Upper lobe of left lung (tissue), 4 donors: ENCODE measurements at regions not wholly inside any gene's neighbourhood (a gene's known extent, or its start where the extent isn't known, plus 50 kb on each side); places are given as distances from the start of the nearest gene placed in this dataset.

Experiments used
- EP300 ChIP-seq, 4 donors: sonication (generic); formaldehyde crosslinking; IDR thresholded peaks; one replicate each; pipeline ENCODE4 v1.5.1; 2017; ENCODE audit warnings: antibody characterized with exemption in 4 of 4, control low read depth in 2 of 4
- POLR2A ChIP-seq, 4 donors: fragments of 450-650 bp; IDR thresholded peaks; one replicate each; pipeline ENCODE4 v1.5.1; 2016 to 2017; ENCODE audit warnings: antibody characterized with exemption in 4 of 4, mild to moderate bottlenecking in 2 of 4
- POLR2AphosphoS5 ChIP-seq, 2 donors: sonication (generic); formaldehyde crosslinking; IDR thresholded peaks; one replicate each; pipeline ENCODE4 v1.5.1; 2017; ENCODE audit warnings: antibody characterized with exemption in 2 of 2
- TF ChIP-seq, protein P1 (sequence below), 6 experiments: fragments of 450-650 bp in 4 of 6; fragments of 200-600 bp in 2 of 6; sonication (generic) in 2 of 6; IDR thresholded peaks; one replicate each; pipeline ENCODE4 v1.5.1; 2016 to 2019; ENCODE audit warnings: antibody characterized with exemption in 6 of 6

DNA sequence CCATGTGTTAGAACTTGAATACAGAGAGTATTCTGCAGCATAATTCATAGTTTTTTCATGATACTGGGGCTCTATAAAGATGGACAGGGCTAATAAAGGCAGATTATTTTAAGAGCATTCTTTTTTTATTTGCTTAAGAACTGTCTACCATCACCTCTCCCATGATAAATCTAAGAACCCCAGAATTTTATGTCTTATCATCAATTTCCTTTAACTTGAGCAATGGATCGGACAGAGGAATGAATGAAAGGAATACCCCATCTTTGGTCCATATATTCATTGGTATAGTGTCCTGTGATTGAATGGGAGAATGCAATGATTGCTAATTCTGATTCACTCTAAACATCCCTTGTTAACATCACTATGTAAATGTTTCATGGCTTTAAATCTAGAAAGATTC lies 946.3 kb upstream of the LRRN3 start:
- TF ChIP-seq POLR2A (IDR thresholded peaks at IDR 0.05) (no peak), EP300 (IDR thresholded peaks at IDR 0.05) (no peak), POLR2AphosphoS5 (IDR thresholded peaks at IDR 0.05) (no peak)
- TF ChIP-seq, protein P1, sequence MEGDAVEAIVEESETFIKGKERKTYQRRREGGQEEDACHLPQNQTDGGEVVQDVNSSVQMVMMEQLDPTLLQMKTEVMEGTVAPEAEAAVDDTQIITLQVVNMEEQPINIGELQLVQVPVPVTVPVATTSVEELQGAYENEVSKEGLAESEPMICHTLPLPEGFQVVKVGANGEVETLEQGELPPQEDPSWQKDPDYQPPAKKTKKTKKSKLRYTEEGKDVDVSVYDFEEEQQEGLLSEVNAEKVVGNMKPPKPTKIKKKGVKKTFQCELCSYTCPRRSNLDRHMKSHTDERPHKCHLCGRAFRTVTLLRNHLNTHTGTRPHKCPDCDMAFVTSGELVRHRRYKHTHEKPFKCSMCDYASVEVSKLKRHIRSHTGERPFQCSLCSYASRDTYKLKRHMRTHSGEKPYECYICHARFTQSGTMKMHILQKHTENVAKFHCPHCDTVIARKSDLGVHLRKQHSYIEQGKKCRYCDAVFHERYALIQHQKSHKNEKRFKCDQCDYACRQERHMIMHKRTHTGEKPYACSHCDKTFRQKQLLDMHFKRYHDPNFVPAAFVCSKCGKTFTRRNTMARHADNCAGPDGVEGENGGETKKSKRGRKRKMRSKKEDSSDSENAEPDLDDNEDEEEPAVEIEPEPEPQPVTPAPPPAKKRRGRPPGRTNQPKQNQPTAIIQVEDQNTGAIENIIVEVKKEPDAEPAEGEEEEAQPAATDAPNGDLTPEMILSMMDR (IDR thresholded peaks at IDR 0.05) = no peak
